ENCODE measurements at regions not wholly inside any gene's neighbourhood (a gene's known extent, or its start where the extent isn't known, plus 50 kb on each side); places are given as distances from the start of the nearest gene placed in this dataset.

DNA sequence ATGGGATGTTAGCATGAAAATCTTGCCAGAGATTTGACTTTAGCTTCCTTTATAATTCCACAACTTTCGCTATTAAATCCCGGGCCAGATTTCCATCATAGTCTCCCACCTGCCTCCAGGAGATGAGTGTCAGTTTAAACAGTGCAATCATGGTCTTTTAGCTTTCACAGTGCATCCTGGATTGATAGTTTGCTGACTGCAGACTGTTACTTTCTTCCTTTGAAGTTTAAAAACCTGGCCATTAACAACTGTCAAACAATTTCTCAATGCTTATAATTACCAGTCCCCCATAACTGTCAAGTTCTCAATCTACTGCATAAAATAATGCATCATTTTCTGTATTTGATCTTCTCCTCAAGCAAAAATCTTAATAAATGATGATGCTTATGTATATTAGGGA lies 108.4 kb upstream of the FSTL5 start:
- Histone ChIP-seq H3K4me3 (no peak overlapping the region), H3K27ac (no peak overlapping the region), H3K27me3 (no peaks in the 10 kb centered on the region), H3K4me1 (no peaks in the 10 kb centered on the region), H3K9me3 (no peaks in the 10 kb centered on the region), H3K36me3 (no peaks in the 10 kb centered on the region)
- DNase-seq (ENCODE audit: low spot score in 2 of 2) = no peak
- 83% methylated on average over 2 of the region's 2 CpGs for WGBS
- no peak for TF ChIP-seq EP300 (IDR thresholded peaks at IDR 0.05)
- TF ChIP-seq POLR2AphosphoS5 (IDR thresholded peaks at IDR 0.05) = no peak
- TF ChIP-seq CTCF (IDR thresholded peaks at IDR 0.05) = no peak
- no peak for TF ChIP-seq POLR2A (IDR thresholded peaks at IDR 0.05)

DNA sequence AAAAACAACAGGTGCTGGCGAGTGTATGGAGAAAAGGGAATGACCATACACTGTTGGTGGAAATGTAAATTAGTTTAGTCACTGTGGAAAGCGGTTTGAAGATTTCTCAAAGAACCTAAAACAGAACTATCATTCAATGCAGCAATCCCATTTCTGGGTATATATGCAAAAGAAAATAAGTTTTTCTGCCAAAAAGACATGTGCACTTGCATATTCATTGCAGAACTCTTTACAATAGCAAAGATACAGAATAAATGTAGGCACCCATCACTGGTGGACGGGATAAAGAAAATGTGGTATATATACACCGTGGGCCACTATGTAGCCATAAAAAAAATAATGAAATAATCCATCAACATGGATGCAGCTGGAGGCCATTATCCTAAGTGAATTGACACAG lies 105.1 kb upstream of the FSTL5 start:
- WGBS = 78% methylated on average over 4 of the region's 4 CpGs
- no peak for DNase-seq (ENCODE audit: low spot score in 2 of 2)
- no peaks in the 10 kb centered on the region for H3K36me3 ChIP-seq

GRCh38 chr4:162265802-162266201 lies 102.0 kb upstream of the FSTL5 start:
- Histone ChIP-seq H3K36me3 (no peaks in the 10 kb centered on the region), H3K4me3 (no peak overlapping the region), H3K4me1 (no peaks in the 10 kb centered on the region), H3K27ac (no peak overlapping the region), H3K9me3 (peaks cover 7% of the 10 kb centered on the region), H3K27me3 (no peaks in the 10 kb centered on the region)
- whole genome bisulfite sequencing = 32% methylated on average over 1 of the region's 1 CpG
- no peak for TF ChIP-seq CTCF (IDR thresholded peaks at IDR 0.05)
- TF ChIP-seq EP300 (IDR thresholded peaks at IDR 0.05) = no peak
- no peak for TF ChIP-seq POLR2AphosphoS5 (IDR thresholded peaks at IDR 0.05)
- no peak for TF ChIP-seq POLR2A (IDR thresholded peaks at IDR 0.05)
- no peak for DNase-seq (ENCODE audit: low spot score in 2 of 2)

More for the DNA sequence above, 105.1 kb upstream of the FSTL5 start:
- no peak overlapping the region for H3K4me3 ChIP-seq
- H3K9me3 ChIP-seq = peaks cover 7% of the 10 kb centered on the region
- no peaks in the 10 kb centered on the region for H3K4me1 ChIP-seq
- no peaks in the 10 kb centered on the region for H3K27me3 ChIP-seq
- TF ChIP-seq EP300 (IDR thresholded peaks at IDR 0.05) = no peak
- H3K27ac ChIP-seq = no peak overlapping the region

- no peak for DNase-seq (ENCODE audit: low spot score in 2 of 2)
- Histone ChIP-seq H3K27me3 (no peaks in the 10 kb centered on the region), H3K4me3 (no peak overlapping the region), H3K4me1 (no peaks in the 10 kb centered on the region), H3K36me3 (no peaks in the 10 kb centered on the region), H3K9me3 (no peaks in the 10 kb centered on the region), H3K27ac (no peak overlapping the region)
- TF ChIP-seq POLR2AphosphoS5 (IDR thresholded peaks at IDR 0.05) = no peak
- no peak for TF ChIP-seq CTCF (IDR thresholded peaks at IDR 0.05)
- TF ChIP-seq POLR2A (IDR thresholded peaks at IDR 0.05) = no peak
- no peak for TF ChIP-seq EP300 (IDR thresholded peaks at IDR 0.05)
- 80% methylated on average over 4 of the region's 4 CpGs for WGBS
Observed at GRCh38 chr4:162245051-162245450, 81.3 kb upstream of the FSTL5 start.

DNA sequence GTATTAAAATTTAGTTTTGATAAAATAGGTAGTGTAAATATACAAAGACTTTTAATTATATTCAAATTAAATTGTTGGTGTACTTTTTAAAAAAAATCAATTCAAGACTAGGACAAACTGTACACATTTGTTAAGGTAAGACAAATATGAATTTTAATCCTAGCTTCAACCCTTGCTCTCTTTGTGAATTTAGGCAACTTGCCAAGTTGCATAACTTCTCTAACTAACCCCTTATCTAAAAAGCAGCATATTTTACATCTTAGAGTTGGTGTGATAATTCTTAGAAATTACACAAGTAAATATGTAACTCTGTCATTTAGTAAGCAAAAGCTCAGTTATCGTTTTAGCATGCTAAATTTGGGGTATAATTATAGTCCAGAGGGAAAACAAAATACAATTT lies 78.1 kb upstream of the FSTL5 start:
- H3K4me1 ChIP-seq = no peaks in the 10 kb centered on the region
- no peak for DNase-seq (ENCODE audit: low spot score in 2 of 2)
- WGBS = 14% methylated on average over 1 of the region's 1 CpG
- no peaks in the 10 kb centered on the region for H3K9me3 ChIP-seq
- H3K36me3 ChIP-seq = no peaks in the 10 kb centered on the region
- H3K27me3 ChIP-seq = no peaks in the 10 kb centered on the region
- H3K27ac ChIP-seq = no peak overlapping the region
- H3K4me3 ChIP-seq = no peak overlapping the region
- no peak for TF ChIP-seq POLR2A (IDR thresholded peaks at IDR 0.05)
- TF ChIP-seq POLR2AphosphoS5 (IDR thresholded peaks at IDR 0.05) = no peak
- TF ChIP-seq CTCF (IDR thresholded peaks at IDR 0.05) = no peak
- TF ChIP-seq EP300 (IDR thresholded peaks at IDR 0.05) = no peak
